B cell (primary cell): ENCODE measurements at regions not wholly inside any gene's neighbourhood (a gene's known extent, or its start where the extent isn't known, plus 50 kb on each side); places are given as distances from the start of the nearest gene placed in this dataset.

Experiments
- ATAC-seq: fragments of 200-7000 bp; cut with Tn5 transposase; one replicate; pipeline ENCODE4 v1.10.0; 2021; ENCODE audit warnings: low read depth, mild to moderate bottlenecking, moderate number of reproducible peaks, moderate library complexity
- CTCF ChIA-PET: fragments of 350-600 bp; sonication (Branson Sonifier 250); formaldehyde crosslinking; loops from one replicate; lab custom pipeline; 2021; ENCODE audit warnings: antibody characterized with exemption, inconsistent platforms; lab: Charles Lee
- POLR2A ChIA-PET: fragments of 350-600 bp; sonication (Branson Sonifier 250); formaldehyde crosslinking; loops from one replicate; lab custom pipeline; 2021; ENCODE audit warnings: antibody characterized with exemption; lab: Charles Lee
- DNase-seq: peaks from one replicate; pipeline ENCODE4 v3.0.0; 2013
- H2AFZ ChIP-seq: 2 replicates; pipeline ENCODE4 v1.6.1; 2012; ENCODE audit warnings: mild to moderate bottlenecking, low read depth, low read length; ENCODE audit not compliant: insufficient read depth, poor library complexity, severe bottlenecking
- H3K27ac ChIP-seq, 2 donors: 1 replicate in 1 of 2; 2 replicates in 1 of 2; pipeline ENCODE4 v1.5.1; 2012 to 2013; ENCODE audit warnings: low read length in 2 of 2, mild to moderate bottlenecking in 2 of 2, moderate library complexity in 1 of 2
- H3K27me3 ChIP-seq, 4 experiments: fragments of 200-600 bp in 1 of 4; sonication (generic) in 1 of 4; replicated peaks in 1 of 4; 1 replicate in 2 of 4; 2 replicates in 2 of 4; pipeline versions ENCODE4 v1.6.1 to v1.7.0; 2013 to 2016; ENCODE audit warnings: low read length in 3 of 4, mild to moderate bottlenecking in 2 of 4, mixed read lengths in 1 of 4, moderate library complexity in 1 of 4; ENCODE audit not compliant: insufficient read depth in 4 of 4, control insufficient read depth in 3 of 4; ENCODE audit errors: control extremely low read depth in 1 of 4
- H3K36me3 ChIP-seq, 2 experiments: replicated peaks in 1 of 2; 1 replicate in 1 of 2; 2 replicates in 1 of 2; pipeline versions ENCODE4 v1.6.1 to v1.7.1; 2013; ENCODE audit warnings: low read length in 1 of 2; ENCODE audit not compliant: insufficient read depth in 2 of 2, control insufficient read depth in 1 of 2; ENCODE audit errors: control extremely low read depth in 1 of 2, extremely low read depth in 1 of 2
- H3K4me1 ChIP-seq, 2 donors: fragments of 200-600 bp in 1 of 2; sonication (generic) in 1 of 2; 1 replicate in 1 of 2; 2 replicates in 1 of 2; pipeline versions ENCODE4 v1.5.1 to v1.6.1; 2013 to 2017; ENCODE audit warnings: low read length in 2 of 2; ENCODE audit not compliant: control insufficient read depth in 2 of 2, insufficient read depth in 2 of 2
- H3K4me2 ChIP-seq: replicated peaks from 2 replicates; pipeline ENCODE3; 2012; ENCODE audit warnings: mild to moderate bottlenecking, low read depth, low read length; ENCODE audit not compliant: poor library complexity, severe bottlenecking
- H3K4me3 ChIP-seq, 5 experiments: fragments of 200-600 bp in 1 of 5; sonication (generic) in 1 of 5; 1 replicate in 3 of 5; 2 replicates in 2 of 5; pipeline versions ENCODE4 v1.5.1 to v1.7.0; 2011 to 2016; ENCODE audit warnings: low read length in 4 of 5, mild to moderate bottlenecking in 4 of 5, low read depth in 2 of 5, control low read depth in 1 of 5, moderate library complexity in 1 of 5; ENCODE audit not compliant: insufficient read depth in 1 of 5; ENCODE audit errors: control extremely low read depth in 1 of 5, extremely low read depth in 1 of 5
- H3K79me2 ChIP-seq: fragments of 200-600 bp; sonication (generic); one replicate; pipeline ENCODE4 v1.6.0; 2016; ENCODE audit warnings: low read length; ENCODE audit not compliant: control insufficient read depth, insufficient read depth
- H3K9ac ChIP-seq: fragments of 200-600 bp; sonication (generic); 2 replicates; pipeline ENCODE4 v1.6.1; 2017; ENCODE audit warnings: mild to moderate bottlenecking, low read length, moderate library complexity
- H3K9me3 ChIP-seq, 3 donors: one replicate each; pipeline versions ENCODE4 v1.6.1 to v1.7.1; 2013; ENCODE audit warnings: low read length in 2 of 3; ENCODE audit not compliant: control insufficient read depth in 2 of 3, insufficient read depth in 1 of 3; ENCODE audit errors: control extremely low read depth in 1 of 3
- H4K20me1 ChIP-seq: 2 replicates; pipeline ENCODE4 v1.6.0; 2012; ENCODE audit warnings: mild to moderate bottlenecking, low read length; ENCODE audit not compliant: insufficient read depth, control insufficient read depth, poor library complexity, severe bottlenecking
- H3K27ac Mint-ChIP-seq: one replicate; pipeline ENCODE4 v1.8.0; 2021; ENCODE audit warnings: mixed read lengths
- H3K27me3 Mint-ChIP-seq: one replicate; pipeline ENCODE4 v1.8.0; 2021; ENCODE audit warnings: mixed read lengths
- H3K4me1 Mint-ChIP-seq: one replicate; pipeline ENCODE4 v1.8.0; 2021; ENCODE audit warnings: mixed read lengths
- H3K4me3 Mint-ChIP-seq: one replicate; pipeline ENCODE4 v1.8.0; 2021; ENCODE audit warnings: mixed read lengths
- H3K9me3 Mint-ChIP-seq: one replicate; pipeline ENCODE4 v1.8.0; 2022; ENCODE audit warnings: mixed read lengths; ENCODE audit not compliant: insufficient read depth
- EZH2 ChIP-seq: IDR thresholded peaks from 2 replicates; pipeline ENCODE4 v1.6.1; 2012; ENCODE audit warnings: borderline replicate concordance, low read depth, mild to moderate bottlenecking, moderate library complexity, low read length; ENCODE audit not compliant: insufficient read depth, poor library complexity, severe bottlenecking
- WGBS: methylation state at CpG from one replicate; pipeline ENCODE4 v1.1.5; 2013; ENCODE audit warnings: missing lambda C conversion rate; ENCODE audit not compliant: insufficient coverage; 5-methylcytosine and 5-hydroxymethylcytosine counted together
- intact Hi-C: fragments of 100-400 bp; cut with micrococcal nuclease; formaldehyde crosslinking; loops from one replicate; pipeline ENCODE4 v1.10.0; 2022
- TF ChIP-seq, protein P1 (sequence below): fragments of 200-600 bp; IDR thresholded peaks from one replicate; pipeline ENCODE4 v1.8.0; 2022; ENCODE audit warnings: antibody characterized with exemption, mild to moderate bottlenecking

DNA sequence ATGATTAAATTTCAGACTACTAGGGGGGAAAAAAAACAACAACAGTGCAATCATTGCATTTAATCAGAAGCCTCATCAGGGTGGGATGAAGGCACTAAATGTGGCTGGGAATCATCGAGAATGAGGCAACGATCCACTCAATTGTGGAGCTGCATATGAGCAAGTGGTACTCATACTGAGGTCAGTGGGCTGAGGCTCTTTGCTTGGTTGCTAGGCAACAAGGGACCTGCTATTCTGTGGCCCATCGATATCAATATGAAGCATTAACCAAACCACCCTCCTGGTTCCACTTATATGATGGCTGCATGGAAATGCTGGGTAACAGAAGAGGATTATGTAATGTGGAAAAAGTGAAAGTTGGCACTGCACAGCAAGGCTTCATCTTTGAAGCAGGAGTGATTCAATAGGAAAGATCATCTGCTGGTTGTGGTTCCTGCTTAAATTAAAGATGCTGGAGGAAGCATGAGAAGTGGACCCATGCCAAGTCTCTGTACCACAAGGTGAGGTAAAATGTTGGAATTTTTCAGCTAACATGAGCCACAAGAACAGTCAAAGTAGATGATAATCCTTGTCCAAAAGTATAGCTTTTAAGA, 159.8 kb upstream of the HMHB1 start:
- Mint-ChIP-seq H3K4me1 (no peaks in the 10 kb centered on the region), H3K27ac (no peak overlapping the region), H3K9me3 (no peaks in the 10 kb centered on the region), H3K4me3 (no peak overlapping the region), H3K27me3 (no peaks in the 10 kb centered on the region)
- Histone ChIP-seq H3K4me3 (no peak overlapping the region), H3K27ac (no peak overlapping the region), H4K20me1 (no peaks in the 10 kb centered on the region), H3K4me2 (no peak overlapping the region), H3K79me2 (no peaks in the 10 kb centered on the region), H3K9ac (no peak overlapping the region), H2AFZ (no peak overlapping the region), H3K27me3 (no peaks in the 10 kb centered on the region), H3K4me1 (no peaks in the 10 kb centered on the region), H3K36me3 (no peaks in the 10 kb centered on the region), H3K9me3 (no peaks in the 10 kb centered on the region)
- intact Hi-C loops, result no loop called here
- no peak for TF ChIP-seq EZH2
- TF ChIP-seq, protein P1, sequence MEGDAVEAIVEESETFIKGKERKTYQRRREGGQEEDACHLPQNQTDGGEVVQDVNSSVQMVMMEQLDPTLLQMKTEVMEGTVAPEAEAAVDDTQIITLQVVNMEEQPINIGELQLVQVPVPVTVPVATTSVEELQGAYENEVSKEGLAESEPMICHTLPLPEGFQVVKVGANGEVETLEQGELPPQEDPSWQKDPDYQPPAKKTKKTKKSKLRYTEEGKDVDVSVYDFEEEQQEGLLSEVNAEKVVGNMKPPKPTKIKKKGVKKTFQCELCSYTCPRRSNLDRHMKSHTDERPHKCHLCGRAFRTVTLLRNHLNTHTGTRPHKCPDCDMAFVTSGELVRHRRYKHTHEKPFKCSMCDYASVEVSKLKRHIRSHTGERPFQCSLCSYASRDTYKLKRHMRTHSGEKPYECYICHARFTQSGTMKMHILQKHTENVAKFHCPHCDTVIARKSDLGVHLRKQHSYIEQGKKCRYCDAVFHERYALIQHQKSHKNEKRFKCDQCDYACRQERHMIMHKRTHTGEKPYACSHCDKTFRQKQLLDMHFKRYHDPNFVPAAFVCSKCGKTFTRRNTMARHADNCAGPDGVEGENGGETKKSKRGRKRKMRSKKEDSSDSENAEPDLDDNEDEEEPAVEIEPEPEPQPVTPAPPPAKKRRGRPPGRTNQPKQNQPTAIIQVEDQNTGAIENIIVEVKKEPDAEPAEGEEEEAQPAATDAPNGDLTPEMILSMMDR, result no peak
- DNase-seq, result no peak
- no peak for ATAC-seq
- ChIA-PET CTCF (interaction anchor here (1.2 kb wide), 1 partner anchor 477 kb away, joined by 3 read pairs; no protein-coding TSS in a partner anchor), POLR2A (no interaction called here)
- no CpG with 5 or more reads among the region's 3 CpGs for WGBS

DNA sequence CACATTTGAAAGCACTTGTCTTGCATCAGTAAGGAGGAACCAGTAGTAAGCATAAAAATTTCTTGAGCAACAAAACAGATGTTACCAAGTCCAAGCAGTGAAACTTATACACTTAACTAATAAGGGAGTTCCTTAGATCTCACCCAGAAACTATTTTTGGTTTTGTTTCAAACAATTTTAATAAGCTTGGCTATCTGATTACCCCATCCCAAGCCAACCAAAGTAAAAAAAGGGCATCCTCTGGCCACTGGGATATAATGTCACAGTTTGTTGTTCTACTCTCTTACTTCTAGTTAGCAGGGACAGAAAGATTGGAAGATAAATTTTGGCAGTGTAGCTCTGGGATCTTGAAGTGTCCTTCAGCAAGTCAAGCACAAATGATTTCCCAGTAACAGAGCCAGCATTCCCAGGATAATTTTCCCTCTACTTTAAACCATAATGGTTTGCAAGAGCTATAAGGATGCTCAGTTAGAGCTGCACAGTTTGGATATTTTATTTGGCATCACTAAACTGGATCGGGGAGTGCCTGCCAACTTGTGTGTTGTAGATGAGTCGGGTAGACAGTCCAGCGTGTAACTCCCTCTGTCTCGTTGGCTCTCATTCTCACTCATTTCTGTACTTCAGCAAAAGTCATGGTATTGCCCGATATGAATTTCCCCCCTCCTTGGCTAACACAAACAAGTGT, 161.9 kb upstream of the HMHB1 start:
- no peaks in the 10 kb centered on the region for H3K79me2 ChIP-seq
- Mint-ChIP-seq H3K4me1 (no peaks in the 10 kb centered on the region), H3K27ac (no peak overlapping the region), H3K27me3 (no peaks in the 10 kb centered on the region), H3K9me3 (no peaks in the 10 kb centered on the region), H3K4me3 (no peak overlapping the region)
- no peak overlapping the region for H3K9ac ChIP-seq
- DNase-seq (no peak), ATAC-seq (no peak)
- no peak overlapping the region for H3K4me2 ChIP-seq
- ChIA-PET POLR2A (no interaction called here), CTCF (no interaction called here)
- H2AFZ ChIP-seq, result no peak overlapping the region
- no peak overlapping the region for H3K4me3 ChIP-seq
- intact Hi-C loops, result no loop called here
- H3K9me3 ChIP-seq, result no peaks in the 10 kb centered on the region
- no peaks in the 10 kb centered on the region for H4K20me1 ChIP-seq
- H3K27ac ChIP-seq, result no peak overlapping the region
- WGBS, result 60% methylated on average over 1 of the region's 5 CpGs
- H3K4me1 ChIP-seq, result no peaks in the 10 kb centered on the region
- TF ChIP-seq, protein P1, result no peak
- no peak for TF ChIP-seq EZH2
- H3K36me3 ChIP-seq, result no peaks in the 10 kb centered on the region
- H3K27me3 ChIP-seq, result no peaks in the 10 kb centered on the region
